GM23338 (cell line): ENCODE measurements at regions not wholly inside any gene's neighbourhood (a gene's known extent, or its start where the extent isn't known, plus 50 kb on each side); places are given as distances from the start of the nearest gene placed in this dataset.

ENCODE experiments used
- ATAC-seq: fragments of 200-7000 bp; cut with Tn5 transposase; 3 replicates; pipeline ENCODE4 v1.9.1; 2020
- DNase-seq: peaks from one replicate; pipeline ENCODE4 v3.0.0-alpha.2; 2015; ENCODE audit warnings: low spot score
- H2AFZ ChIP-seq: fragments of 200-600 bp; sonication (generic); 2 replicates; pipeline ENCODE4 v1.8.0; 2016; ENCODE audit warnings: antibody characterized with exemption, mild to moderate bottlenecking, moderate library complexity
- H3F3A ChIP-seq: fragments of 200-600 bp; sonication (generic); replicated peaks from 2 replicates; pipeline ENCODE4 v1.8.0; 2017; ENCODE audit warnings: antibody characterized with exemption, mixed run types, low read depth
- H3K27ac ChIP-seq: fragments of 200-600 bp; sonication (generic); 2 replicates; pipeline ENCODE4 v1.6.1; 2016; ENCODE audit warnings: low read depth
- H3K27me3 ChIP-seq: fragments of 200-600 bp; sonication (generic); 2 replicates; pipeline ENCODE4 v1.8.0; 2016; ENCODE audit warnings: mild to moderate bottlenecking, mixed run types, moderate library complexity; ENCODE audit not compliant: insufficient read depth
- H3K36me3 ChIP-seq: fragments of 200-600 bp; sonication (generic); 2 replicates; pipeline ENCODE4 v1.8.0; 2016; ENCODE audit warnings: mild to moderate bottlenecking; ENCODE audit not compliant: insufficient read depth
- H3K4me1 ChIP-seq: fragments of 200-600 bp; sonication (generic); 2 replicates; pipeline ENCODE4 v1.8.0; 2016; ENCODE audit warnings: mild to moderate bottlenecking, moderate library complexity; ENCODE audit not compliant: insufficient read depth
- H3K4me2 ChIP-seq: fragments of 200-600 bp; sonication (generic); 2 replicates; pipeline ENCODE4 v1.7.1; 2017; ENCODE audit warnings: mixed run types
- H3K4me3 ChIP-seq: fragments of 200-600 bp; sonication (generic); 2 replicates; pipeline ENCODE4 v1.6.1; 2016; ENCODE audit warnings: mixed run types
- H3K79me2 ChIP-seq: fragments of 200-600 bp; sonication (generic); replicated peaks from 2 replicates; pipeline ENCODE4 v1.8.0; 2017; ENCODE audit warnings: mild to moderate bottlenecking; ENCODE audit not compliant: insufficient read depth
- H3K9me2 ChIP-seq: fragments of 200-600 bp; sonication (generic); 2 replicates; pipeline ENCODE4 v1.8.0; 2017; ENCODE audit not compliant: insufficient read depth
- H4K20me1 ChIP-seq: fragments of 200-600 bp; sonication (generic); replicated peaks from 2 replicates; pipeline ENCODE4 v1.8.0; 2017; ENCODE audit warnings: mild to moderate bottlenecking; ENCODE audit not compliant: insufficient read depth
- H3K27ac Mint-ChIP-seq: 2 replicates; pipeline ENCODE4 v1.8.0; 2020; ENCODE audit warnings: inconsistent platforms, mild to moderate bottlenecking, moderate library complexity, mixed read lengths
- H3K27me3 Mint-ChIP-seq: 3 replicates; pipeline ENCODE4 v1.8.0; 2022; ENCODE audit warnings: low read depth, mild to moderate bottlenecking, moderate library complexity, mixed read lengths, inconsistent platforms; ENCODE audit not compliant: insufficient read depth, poor library complexity
- H3K36me3 Mint-ChIP-seq: 3 replicates; pipeline ENCODE4 v1.8.0; 2021; ENCODE audit warnings: low read depth, mild to moderate bottlenecking, inconsistent platforms, moderate library complexity, mixed read lengths
- H3K4me1 Mint-ChIP-seq: 3 replicates; pipeline ENCODE4 v1.8.0; 2020; ENCODE audit warnings: mild to moderate bottlenecking, inconsistent platforms, mixed read lengths
- H3K4me3 Mint-ChIP-seq: 3 replicates; pipeline ENCODE4 v1.8.0; 2021; ENCODE audit warnings: moderate library complexity, mild to moderate bottlenecking, inconsistent platforms, mixed read lengths
- H3K9me3 Mint-ChIP-seq: 3 replicates; pipeline ENCODE4 v1.8.0; 2020; ENCODE audit warnings: moderate library complexity, mild to moderate bottlenecking, inconsistent platforms, mixed read lengths
- EZH2 ChIP-seq: fragments of 200-600 bp; sonication (generic); IDR thresholded peaks from one replicate; pipeline ENCODE4 v1.8.0; 2017; ENCODE audit warnings: antibody characterized with exemption, mild to moderate bottlenecking, low read depth; ENCODE audit not compliant: unreplicated experiment
- JUNB ChIP-seq: IDR thresholded peaks from one replicate; pipeline ENCODE4 v1.6.1; 2016; ENCODE audit warnings: antibody characterized with exemption; ENCODE audit not compliant: unreplicated experiment
- POLR2AphosphoS5 ChIP-seq: IDR thresholded peaks from 2 replicates; pipeline ENCODE4 v1.6.1; 2016; ENCODE audit warnings: antibody characterized with exemption, low read depth
- ZNF114 ChIP-seq: fragments of 250-450 bp; sonication (Bioruptor Pico); IDR thresholded peaks from 2 replicates; pipeline ENCODE4 v1.5.0; 2020; ENCODE audit warnings: mild to moderate bottlenecking, moderate library complexity
- TF ChIP-seq, protein P1 (sequence below): fragments of 250-450 bp; sonication (Bioruptor Pico); IDR thresholded peaks from 2 replicates; pipeline ENCODE4 v1.5.0; 2020; ENCODE audit warnings: mild to moderate bottlenecking, moderate library complexity
- TF ChIP-seq, protein P2 (sequence below), 2 experiments: fragments of 200-600 bp in 1 of 2; sonication (generic) in 1 of 2; conservative IDR thresholded peaks; 2 replicates each; pipeline versions ENCODE4 v1.5.1 to v1.6.1; 2016 to 2017; ENCODE audit warnings: antibody characterized with exemption in 2 of 2, low read depth in 2 of 2, mild to moderate bottlenecking in 2 of 2, moderate library complexity in 1 of 2

DNA sequence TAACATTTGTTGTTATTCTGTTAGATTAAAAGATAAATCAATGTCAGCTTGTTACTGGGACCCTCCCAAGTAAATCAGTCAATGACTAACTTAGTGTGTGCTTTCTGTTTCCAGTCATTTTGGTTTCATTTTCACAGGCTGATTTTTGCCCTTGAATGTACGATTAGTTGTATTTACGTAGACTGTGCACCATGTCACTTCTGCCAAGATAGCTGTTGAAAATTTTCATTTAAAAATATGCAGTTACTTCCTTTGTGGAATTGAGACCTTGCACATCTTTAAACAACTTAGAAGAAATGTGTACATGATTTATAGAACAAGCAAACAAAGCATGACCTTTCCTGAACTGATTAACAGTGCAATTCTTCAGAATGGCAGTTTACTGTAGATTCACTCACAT lies 944.8 kb upstream of the CITED2 start (continued):
- TF ChIP-seq POLR2AphosphoS5 (no peak), ZNF114 (CRISPR knock-in tag) (no peak), JUNB (no peak), EZH2 (no peak)
- TF ChIP-seq, protein P1, sequence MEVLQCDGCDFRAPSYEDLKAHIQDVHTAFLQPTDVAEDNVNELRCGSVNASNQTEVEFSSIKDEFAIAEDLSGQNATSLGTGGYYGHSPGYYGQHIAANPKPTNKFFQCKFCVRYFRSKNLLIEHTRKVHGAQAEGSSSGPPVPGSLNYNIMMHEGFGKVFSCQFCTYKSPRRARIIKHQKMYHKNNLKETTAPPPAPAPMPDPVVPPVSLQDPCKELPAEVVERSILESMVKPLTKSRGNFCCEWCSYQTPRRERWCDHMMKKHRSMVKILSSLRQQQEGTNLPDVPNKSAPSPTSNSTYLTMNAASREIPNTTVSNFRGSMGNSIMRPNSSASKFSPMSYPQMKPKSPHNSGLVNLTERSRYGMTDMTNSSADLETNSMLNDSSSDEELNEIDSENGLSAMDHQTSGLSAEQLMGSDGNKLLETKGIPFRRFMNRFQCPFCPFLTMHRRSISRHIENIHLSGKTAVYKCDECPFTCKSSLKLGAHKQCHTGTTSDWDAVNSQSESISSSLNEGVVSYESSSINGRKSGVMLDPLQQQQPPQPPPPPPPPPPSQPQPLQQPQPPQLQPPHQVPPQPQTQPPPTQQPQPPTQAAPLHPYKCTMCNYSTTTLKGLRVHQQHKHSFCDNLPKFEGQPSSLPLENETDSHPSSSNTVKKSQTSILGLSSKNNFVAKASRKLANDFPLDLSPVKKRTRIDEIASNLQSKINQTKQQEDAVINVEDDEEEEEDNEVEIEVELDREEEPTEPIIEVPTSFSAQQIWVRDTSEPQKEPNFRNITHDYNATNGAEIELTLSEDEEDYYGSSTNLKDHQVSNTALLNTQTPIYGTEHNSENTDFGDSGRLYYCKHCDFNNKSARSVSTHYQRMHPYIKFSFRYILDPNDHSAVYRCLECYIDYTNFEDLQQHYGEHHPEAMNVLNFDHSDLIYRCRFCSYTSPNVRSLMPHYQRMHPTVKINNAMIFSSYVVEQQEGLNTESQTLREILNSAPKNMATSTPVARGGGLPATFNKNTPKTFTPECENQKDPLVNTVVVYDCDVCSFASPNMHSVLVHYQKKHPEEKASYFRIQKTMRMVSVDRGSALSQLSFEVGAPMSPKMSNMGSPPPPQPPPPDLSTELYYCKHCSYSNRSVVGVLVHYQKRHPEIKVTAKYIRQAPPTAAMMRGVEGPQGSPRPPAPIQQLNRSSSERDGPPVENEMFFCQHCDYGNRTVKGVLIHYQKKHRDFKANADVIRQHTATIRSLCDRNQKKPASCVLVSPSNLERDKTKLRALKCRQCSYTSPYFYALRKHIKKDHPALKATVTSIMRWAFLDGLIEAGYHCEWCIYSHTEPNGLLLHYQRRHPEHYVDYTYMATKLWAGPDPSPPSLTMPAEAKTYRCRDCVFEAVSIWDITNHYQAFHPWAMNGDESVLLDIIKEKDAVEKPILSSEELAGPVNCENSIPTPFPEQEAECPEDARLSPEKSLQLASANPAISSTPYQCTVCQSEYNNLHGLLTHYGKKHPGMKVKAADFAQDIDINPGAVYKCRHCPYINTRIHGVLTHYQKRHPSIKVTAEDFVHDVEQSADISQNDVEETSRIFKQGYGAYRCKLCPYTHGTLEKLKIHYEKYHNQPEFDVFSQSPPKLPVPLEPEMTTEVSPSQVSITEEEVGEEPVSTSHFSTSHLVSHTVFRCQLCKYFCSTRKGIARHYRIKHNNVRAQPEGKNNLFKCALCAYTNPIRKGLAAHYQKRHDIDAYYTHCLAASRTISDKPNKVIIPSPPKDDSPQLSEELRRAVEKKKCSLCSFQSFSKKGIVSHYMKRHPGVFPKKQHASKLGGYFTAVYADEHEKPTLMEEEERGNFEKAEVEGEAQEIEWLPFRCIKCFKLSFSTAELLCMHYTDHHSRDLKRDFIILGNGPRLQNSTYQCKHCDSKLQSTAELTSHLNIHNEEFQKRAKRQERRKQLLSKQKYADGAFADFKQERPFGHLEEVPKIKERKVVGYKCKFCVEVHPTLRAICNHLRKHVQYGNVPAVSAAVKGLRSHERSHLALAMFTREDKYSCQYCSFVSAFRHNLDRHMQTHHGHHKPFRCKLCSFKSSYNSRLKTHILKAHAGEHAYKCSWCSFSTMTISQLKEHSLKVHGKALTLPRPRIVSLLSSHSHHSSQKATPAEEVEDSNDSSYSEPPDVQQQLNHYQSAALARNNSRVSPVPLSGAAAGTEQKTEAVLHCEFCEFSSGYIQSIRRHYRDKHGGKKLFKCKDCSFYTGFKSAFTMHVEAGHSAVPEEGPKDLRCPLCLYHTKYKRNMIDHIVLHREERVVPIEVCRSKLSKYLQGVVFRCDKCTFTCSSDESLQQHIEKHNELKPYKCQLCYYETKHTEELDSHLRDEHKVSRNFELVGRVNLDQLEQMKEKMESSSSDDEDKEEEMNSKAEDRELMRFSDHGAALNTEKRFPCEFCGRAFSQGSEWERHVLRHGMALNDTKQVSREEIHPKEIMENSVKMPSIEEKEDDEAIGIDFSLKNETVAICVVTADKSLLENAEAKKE (CRISPR knock-in tag) = no peak
- TF ChIP-seq, protein P2, sequence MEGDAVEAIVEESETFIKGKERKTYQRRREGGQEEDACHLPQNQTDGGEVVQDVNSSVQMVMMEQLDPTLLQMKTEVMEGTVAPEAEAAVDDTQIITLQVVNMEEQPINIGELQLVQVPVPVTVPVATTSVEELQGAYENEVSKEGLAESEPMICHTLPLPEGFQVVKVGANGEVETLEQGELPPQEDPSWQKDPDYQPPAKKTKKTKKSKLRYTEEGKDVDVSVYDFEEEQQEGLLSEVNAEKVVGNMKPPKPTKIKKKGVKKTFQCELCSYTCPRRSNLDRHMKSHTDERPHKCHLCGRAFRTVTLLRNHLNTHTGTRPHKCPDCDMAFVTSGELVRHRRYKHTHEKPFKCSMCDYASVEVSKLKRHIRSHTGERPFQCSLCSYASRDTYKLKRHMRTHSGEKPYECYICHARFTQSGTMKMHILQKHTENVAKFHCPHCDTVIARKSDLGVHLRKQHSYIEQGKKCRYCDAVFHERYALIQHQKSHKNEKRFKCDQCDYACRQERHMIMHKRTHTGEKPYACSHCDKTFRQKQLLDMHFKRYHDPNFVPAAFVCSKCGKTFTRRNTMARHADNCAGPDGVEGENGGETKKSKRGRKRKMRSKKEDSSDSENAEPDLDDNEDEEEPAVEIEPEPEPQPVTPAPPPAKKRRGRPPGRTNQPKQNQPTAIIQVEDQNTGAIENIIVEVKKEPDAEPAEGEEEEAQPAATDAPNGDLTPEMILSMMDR (conservative IDR thresholded peaks at IDR 0.05; ENCODE audit: low read depth in 2 of 2) = no peak

DNA sequence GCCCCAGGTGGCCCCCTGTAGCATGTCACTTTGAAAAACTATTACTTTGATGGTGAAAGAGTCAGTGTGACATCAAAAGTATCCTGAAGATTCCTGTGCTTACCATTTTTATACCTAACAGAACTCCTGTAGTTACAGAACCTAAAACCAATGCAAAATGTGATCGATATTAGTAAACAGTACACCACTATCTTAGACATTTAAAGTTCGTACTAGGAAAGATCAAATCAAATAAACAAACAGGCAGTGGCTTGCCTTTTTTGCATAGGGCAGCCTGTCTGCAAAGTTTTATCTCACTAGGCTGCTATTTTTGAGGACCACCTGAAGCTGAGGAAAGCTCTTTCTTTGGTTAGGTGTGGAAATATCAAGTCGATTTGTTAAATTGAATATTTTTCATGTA lies 944.0 kb upstream of the CITED2 start:
- no peaks in the 10 kb centered on the region for H3K27me3 ChIP-seq
- Mint-ChIP-seq H3K36me3 (peaks cover 2% of the 10 kb centered on the region; the same call in 1 of the 3 replicates), H3K27ac (no peak overlapping the region), H3K4me3 (no peak overlapping the region), H3K9me3 (0 out of 3 replicates have a peak, but pooled peaks cover 3% of the 10 kb centered on the region), H3K4me1 (peaks cover 4% of the 10 kb centered on the region), H3K27me3 (no peaks in the 10 kb centered on the region)
- no peaks in the 10 kb centered on the region for H4K20me1 ChIP-seq
- DNase-seq = no peak
- no peak overlapping the region for H3K4me2 ChIP-seq
- no peaks in the 10 kb centered on the region for H3K36me3 ChIP-seq
- ATAC-seq = no peak
- no peak overlapping the region for H3K4me3 ChIP-seq
- H3K27ac ChIP-seq = no peak overlapping the region
- H3K9me2 ChIP-seq = 0 out of 2 replicates have a peak, but pooled peaks cover 4% of the 10 kb centered on the region
- no peaks in the 10 kb centered on the region for H3F3A ChIP-seq
- H2AFZ ChIP-seq = no peak overlapping the region
- no peaks in the 10 kb centered on the region for H3K79me2 ChIP-seq
- peaks cover 9% of the 10 kb centered on the region; the same call in 1 of the 2 replicates for H3K4me1 ChIP-seq
- TF ChIP-seq POLR2AphosphoS5 = no peak
- TF ChIP-seq, protein P1 (CRISPR knock-in tag) = no peak
